ENCODE measurements at regions not wholly inside any gene's neighbourhood (a gene's known extent, or its start where the extent isn't known, plus 50 kb on each side); places are given as distances from the start of the nearest gene placed in this dataset.
"Not testable (repeated sequence)": the region's sequence is repeated elsewhere in the genome, so short reads cannot be mapped to it uniquely, and the experiment has no call there.

GRCh38 chr6:28782113-28782673 is 141.6 kb downstream of the TRIM27 start:
- no peak for TF ChIP-seq CTCF (IDR thresholded peaks at IDR 0.05)
- no peak for ATAC-seq (ENCODE audit: low FRiP score)
- no peak for DNase-seq (ENCODE audit: low spot score)

- DNase-seq (ENCODE audit: low spot score) (no peak), ATAC-seq (ENCODE audit: low FRiP score) (no peak)
- TF ChIP-seq CTCF (IDR thresholded peaks at IDR 0.05): no peak
Observed at GRCh38 chr6:28785962-28786679, 137.7 kb downstream of the TRIM27 start.

- ATAC-seq (ENCODE audit: low FRiP score) (no peak), DNase-seq (ENCODE audit: low spot score) (no peak)
- no peak for TF ChIP-seq CTCF (IDR thresholded peaks at IDR 0.05)
Observed at GRCh38 chr6:28789553-28790083, 134.2 kb downstream of the TRIM27 start.

- no peak for DNase-seq (ENCODE audit: low spot score)
- no peak for ATAC-seq (ENCODE audit: low FRiP score)
- no peak for TF ChIP-seq CTCF (IDR thresholded peaks at IDR 0.05)
Observed at GRCh38 chr6:28791002-28791383, 132.8 kb downstream of the TRIM27 start.

- no peak for TF ChIP-seq CTCF (IDR thresholded peaks at IDR 0.05)
- DNase-seq (ENCODE audit: low spot score) (no peak), ATAC-seq (ENCODE audit: low FRiP score) (no peak)
Observed at GRCh38 chr6:28794175-28795002, 129.4 kb downstream of the TRIM27 start.

GRCh38 chr6:28800647-28801046 is 123.1 kb downstream of the TRIM27 start:
- ATAC-seq (ENCODE audit: low FRiP score); DNase-seq (ENCODE audit: low spot score): not testable (repeated sequence)
